H9 (cell line): ENCODE measurements at regions not wholly inside any gene's neighbourhood (a gene's known extent, or its start where the extent isn't known, plus 50 kb on each side); places are given as distances from the start of the nearest gene placed in this dataset.

ENCODE experiments used
- DNase-seq: peaks from one replicate; pipeline ENCODE4 v3.0.0-alpha.2; 2017
- H2AFZ ChIP-seq: one replicate; pipeline ENCODE4 v1.6.1; 2013; ENCODE audit warnings: mild to moderate bottlenecking, low read length, control low read depth, moderate library complexity
- H2AK5ac ChIP-seq: 2 replicates; pipeline ENCODE4 v1.6.1; 2013; ENCODE audit warnings: low read length, control low read depth, mixed read lengths; ENCODE audit not compliant: insufficient read length
- H2BK120ac ChIP-seq: one replicate; pipeline ENCODE4 v1.6.1; 2013; ENCODE audit warnings: low read depth, mild to moderate bottlenecking, low read length, control low read depth, inconsistent platforms; ENCODE audit not compliant: poor library complexity, severe bottlenecking
- H2BK12ac ChIP-seq: 2 replicates; pipeline ENCODE4 v1.6.1; 2013; ENCODE audit warnings: low read length, control low read depth, mixed read lengths, low read depth; ENCODE audit not compliant: insufficient read length
- H2BK15ac ChIP-seq: 2 replicates; pipeline ENCODE4 v1.6.1; 2013; ENCODE audit warnings: low read depth, low read length, control low read depth
- H2BK20ac ChIP-seq: one replicate; pipeline ENCODE4 v1.6.1; 2013; ENCODE audit warnings: low read depth, mild to moderate bottlenecking, low read length, control low read depth, inconsistent platforms; ENCODE audit not compliant: poor library complexity, severe bottlenecking
- H2BK5ac ChIP-seq: 2 replicates; pipeline ENCODE4 v1.6.1; 2013; ENCODE audit warnings: low read length, control low read depth, mixed read lengths; ENCODE audit not compliant: insufficient read length
- H3K14ac ChIP-seq: 2 replicates; pipeline ENCODE4 v1.6.1; 2013; ENCODE audit warnings: low read length, control low read depth; ENCODE audit not compliant: insufficient read depth
- H3K18ac ChIP-seq: 2 replicates; pipeline ENCODE4 v1.6.1; 2013; ENCODE audit warnings: low read depth, mild to moderate bottlenecking, mixed read lengths, low read length, control low read depth; ENCODE audit not compliant: insufficient read length
- H3K23ac ChIP-seq: 2 replicates; pipeline ENCODE4 v1.6.1; 2013; ENCODE audit warnings: low read length, control low read depth, mixed read lengths, low read depth; ENCODE audit not compliant: insufficient read length
- H3K23me2 ChIP-seq: 2 replicates; pipeline ENCODE4 v1.6.1; 2013; ENCODE audit warnings: low read depth, mild to moderate bottlenecking, mixed read lengths, low read length, control low read depth; ENCODE audit not compliant: insufficient read length, poor library complexity, severe bottlenecking
- H3K27ac ChIP-seq: 2 replicates; pipeline ENCODE4 v1.5.1; 2013; ENCODE audit warnings: low read length, control low read depth, mixed read lengths, low read depth; ENCODE audit not compliant: insufficient read length
- H3K27me3 ChIP-seq: 2 replicates; pipeline ENCODE4 v1.6.1; 2013; ENCODE audit warnings: low read length, control low read depth, inconsistent platforms; ENCODE audit not compliant: insufficient read depth
- H3K4ac ChIP-seq: 2 replicates; pipeline ENCODE4 v1.6.1; 2013; ENCODE audit warnings: low read depth, mild to moderate bottlenecking, control low read depth, inconsistent platforms, low read length, moderate library complexity
- H3K4me1 ChIP-seq: 2 replicates; pipeline ENCODE4 v1.6.1; 2013; ENCODE audit warnings: low read length, control low read depth, inconsistent platforms; ENCODE audit not compliant: insufficient read depth
- H3K4me2 ChIP-seq: 2 replicates; pipeline ENCODE4 v1.6.1; 2013; ENCODE audit warnings: low read length, control low read depth, mixed read lengths; ENCODE audit not compliant: insufficient read length, insufficient read depth
- H3K56ac ChIP-seq: 2 replicates; pipeline ENCODE4 v1.6.1; 2013; ENCODE audit warnings: low read depth, mild to moderate bottlenecking, mixed read lengths, low read length, control low read depth; ENCODE audit not compliant: insufficient read length
- H3K79me1 ChIP-seq: 2 replicates; pipeline ENCODE4 v1.6.1; 2013; ENCODE audit warnings: low read depth, mild to moderate bottlenecking, moderate library complexity, low read length, control low read depth, inconsistent platforms; ENCODE audit not compliant: insufficient read depth, poor library complexity, severe bottlenecking
- H3K79me2 ChIP-seq: 2 replicates; pipeline ENCODE4 v1.6.1; 2013; ENCODE audit warnings: low read length, control low read depth, inconsistent platforms; ENCODE audit not compliant: insufficient read depth
- H3K9ac ChIP-seq: 2 replicates; pipeline ENCODE4 v1.6.1; 2013; ENCODE audit warnings: low read length, control low read depth, mixed read lengths; ENCODE audit not compliant: insufficient read length; ENCODE audit errors: extremely low read depth
- H3K9me3 ChIP-seq: one replicate; pipeline ENCODE4 v1.6.1; 2013; ENCODE audit warnings: low read depth, low read length, inconsistent platforms; ENCODE audit not compliant: control insufficient read depth
- H3T11ph ChIP-seq: one replicate; pipeline ENCODE4 v1.6.1; 2013; ENCODE audit warnings: mild to moderate bottlenecking, low read length, control low read depth, inconsistent platforms
- H4K20me1 ChIP-seq: one replicate; pipeline ENCODE4 v1.6.1; 2013; ENCODE audit not compliant: control insufficient read depth, insufficient read length, insufficient read depth
- H4K5ac ChIP-seq: 2 replicates; pipeline ENCODE4 v1.6.1; 2013; ENCODE audit warnings: low read depth, mild to moderate bottlenecking, mixed read lengths, low read length, control low read depth; ENCODE audit not compliant: insufficient read length
- H4K8ac ChIP-seq: replicated peaks from 2 replicates; pipeline ENCODE4 v1.6.1; 2013; ENCODE audit warnings: low read length, control low read depth, mixed read lengths, low read depth; ENCODE audit not compliant: insufficient read length
- H4K91ac ChIP-seq: 2 replicates; pipeline ENCODE4 v1.6.1; 2013; ENCODE audit warnings: low read depth, mild to moderate bottlenecking, moderate library complexity, mixed read lengths, low read length, control low read depth; ENCODE audit not compliant: insufficient read length
- H3K27ac Mint-ChIP-seq, 3 experiments: 2 replicates in 2 of 3; 3 replicates in 1 of 3; pipeline ENCODE4 v1.8.0; 2020 to 2021; ENCODE audit warnings: mixed read lengths in 3 of 3, mild to moderate bottlenecking in 1 of 3, moderate library complexity in 1 of 3
- H3K27me3 Mint-ChIP-seq: 2 replicates; pipeline ENCODE4 v1.8.0; 2021; ENCODE audit warnings: low read depth, mild to moderate bottlenecking, moderate library complexity, mixed read lengths
- H3K36me3 Mint-ChIP-seq, 3 experiments: 2 replicates in 2 of 3; 3 replicates in 1 of 3; pipeline ENCODE4 v1.8.0; 2020 to 2021; ENCODE audit warnings: low read depth in 3 of 3, mixed read lengths in 3 of 3; ENCODE audit not compliant: insufficient read depth in 1 of 3
- H3K4me1 Mint-ChIP-seq, 2 experiments: 2 replicates each; pipeline ENCODE4 v1.8.0; 2020; ENCODE audit warnings: mixed read lengths in 2 of 2
- H3K4me3 Mint-ChIP-seq, 2 experiments: 2 replicates in 1 of 2; 3 replicates in 1 of 2; pipeline ENCODE4 v1.8.0; 2020 to 2021; ENCODE audit warnings: mild to moderate bottlenecking in 2 of 2, mixed read lengths in 2 of 2, moderate library complexity in 1 of 2
- H3K9me3 Mint-ChIP-seq, 2 experiments: 2 replicates in 1 of 2; 3 replicates in 1 of 2; pipeline ENCODE4 v1.8.0; 2020; ENCODE audit warnings: mild to moderate bottlenecking in 2 of 2, mixed read lengths in 2 of 2, moderate library complexity in 1 of 2
- TF ChIP-seq, protein P1 (sequence below): fragments of 200-600 bp; sonication (generic); conservative IDR thresholded peaks from 3 replicates; pipeline ENCODE4 v1.8.0; 2021; ENCODE audit warnings: antibody characterized with exemption, mild to moderate bottlenecking

DNA sequence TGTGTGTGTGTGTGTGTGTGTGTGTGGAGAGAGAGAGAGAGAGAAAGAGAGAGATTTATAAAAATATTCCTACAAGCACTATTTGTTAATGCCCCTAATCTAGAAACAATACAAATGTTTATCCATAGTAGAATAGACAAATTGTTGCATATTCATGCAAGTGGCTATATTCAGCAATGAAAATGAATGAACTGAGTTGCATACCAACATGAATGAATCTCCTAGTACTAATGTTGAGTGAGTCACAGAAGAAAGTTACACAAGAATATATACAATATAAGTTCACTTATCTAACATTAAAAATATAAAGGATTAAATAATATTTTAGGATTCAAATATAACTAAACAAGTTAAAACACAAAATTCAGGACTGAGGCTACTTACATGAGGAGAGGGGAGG lies 456.8 kb upstream of the AMOT start:
- Histone ChIP-seq H3K79me2 (no peaks in the 10 kb centered on the region), H4K20me1 (no peaks in the 10 kb centered on the region), H2AFZ (no peak overlapping the region), H3K56ac (no peak overlapping the region), H4K5ac (no peak overlapping the region), H3K4me2 (no peak overlapping the region), H3T11ph (no peak overlapping the region), H2AK5ac (no peak overlapping the region), H3K23me2 (no peaks in the 10 kb centered on the region), H2BK5ac (no peak overlapping the region), H3K4me1 (no peaks in the 10 kb centered on the region), H4K91ac (no peak overlapping the region), H2BK15ac (no peak overlapping the region), H3K27ac (no peak overlapping the region), H4K8ac (no peak overlapping the region), H2BK120ac (no peak overlapping the region), H3K18ac (no peak overlapping the region), H3K9ac (no peak overlapping the region), H3K23ac (no peak overlapping the region), H3K79me1 (no peaks in the 10 kb centered on the region), H3K27me3 (no peaks in the 10 kb centered on the region), H2BK20ac (no peak overlapping the region), H3K4ac (no peak overlapping the region), H3K9me3 (no peaks in the 10 kb centered on the region), H3K14ac (no peak overlapping the region), H2BK12ac (no peak overlapping the region)
- H3K27ac Mint-ChIP-seq, result no peak overlapping the region; a peak in 1 of 7 replicates
- peaks cover 16 to 27% (median 17%) of the 10 kb centered on the region in 3 experiments for H3K36me3 Mint-ChIP-seq
- no peaks in the 10 kb centered on the region for H3K27me3 Mint-ChIP-seq
- H3K4me1 Mint-ChIP-seq, result peaks cover 4 to 5% of the 10 kb centered on the region in 2 experiments; a peak in 3 of 4 replicates
- peaks cover 18 to 19% of the 10 kb centered on the region in 2 experiments for H3K9me3 Mint-ChIP-seq
- no peak overlapping the region for H3K4me3 Mint-ChIP-seq
- TF ChIP-seq, protein P1, sequence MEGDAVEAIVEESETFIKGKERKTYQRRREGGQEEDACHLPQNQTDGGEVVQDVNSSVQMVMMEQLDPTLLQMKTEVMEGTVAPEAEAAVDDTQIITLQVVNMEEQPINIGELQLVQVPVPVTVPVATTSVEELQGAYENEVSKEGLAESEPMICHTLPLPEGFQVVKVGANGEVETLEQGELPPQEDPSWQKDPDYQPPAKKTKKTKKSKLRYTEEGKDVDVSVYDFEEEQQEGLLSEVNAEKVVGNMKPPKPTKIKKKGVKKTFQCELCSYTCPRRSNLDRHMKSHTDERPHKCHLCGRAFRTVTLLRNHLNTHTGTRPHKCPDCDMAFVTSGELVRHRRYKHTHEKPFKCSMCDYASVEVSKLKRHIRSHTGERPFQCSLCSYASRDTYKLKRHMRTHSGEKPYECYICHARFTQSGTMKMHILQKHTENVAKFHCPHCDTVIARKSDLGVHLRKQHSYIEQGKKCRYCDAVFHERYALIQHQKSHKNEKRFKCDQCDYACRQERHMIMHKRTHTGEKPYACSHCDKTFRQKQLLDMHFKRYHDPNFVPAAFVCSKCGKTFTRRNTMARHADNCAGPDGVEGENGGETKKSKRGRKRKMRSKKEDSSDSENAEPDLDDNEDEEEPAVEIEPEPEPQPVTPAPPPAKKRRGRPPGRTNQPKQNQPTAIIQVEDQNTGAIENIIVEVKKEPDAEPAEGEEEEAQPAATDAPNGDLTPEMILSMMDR, result no peak
- DNase-seq, result no peak
